ENCODE measurements at regions not wholly inside any gene's neighbourhood (a gene's known extent, or its start where the extent isn't known, plus 50 kb on each side); places are given as distances from the start of the nearest gene placed in this dataset.

- no peak for DNase-seq
These were observed 85.9 kb upstream of the IGF1R start for GRCh38 chr15:98562331-98562937.

- no peak for DNase-seq
These were observed 82.8 kb upstream of the IGF1R start for GRCh38 chr15:98565566-98565965.

GRCh38 chr15:98567951-98568350 is 80.4 kb upstream of the IGF1R start:
- no peak for DNase-seq

- no peak for DNase-seq
These were observed 79.8 kb upstream of the IGF1R start for GRCh38 chr15:98568382-98569017.

GRCh38 chr15:98570119-98570518 is 78.2 kb upstream of the IGF1R start:
- no peak for DNase-seq

GRCh38 chr15:98580572-98580971 is 67.8 kb upstream of the IGF1R start:
- no peak for DNase-seq

GRCh38 chr15:98581715-98582114 is 66.6 kb upstream of the IGF1R start:
- no peak for DNase-seq

- no peak for DNase-seq
These were observed 65.3 kb upstream of the IGF1R start for GRCh38 chr15:98582900-98583554.

- no peak for DNase-seq
These were observed 64.4 kb upstream of the IGF1R start for GRCh38 chr15:98583771-98584430.

GRCh38 chr15:98586066-98586465 is 62.3 kb upstream of the IGF1R start:
- no peak for DNase-seq

GRCh38 chr15:98592136-98592535 is 56.2 kb upstream of the IGF1R start:
- no peak for DNase-seq

- no peak for DNase-seq
These were observed 52.2 kb upstream of the IGF1R start for GRCh38 chr15:98596131-98596530.

- no peak for DNase-seq
These were observed 51.4 kb upstream of the IGF1R start for GRCh38 chr15:98596885-98597392.

GRCh38 chr15:98597666-98598065 is 50.7 kb upstream of the IGF1R start:
- DNase-seq: no peak
